PC-3 (cell line): ENCODE measurements at regions not wholly inside any gene's neighbourhood (a gene's known extent, or its start where the extent isn't known, plus 50 kb on each side); places are given as distances from the start of the nearest gene placed in this dataset.

Source experiments
- ATAC-seq: fragments of 200-7000 bp; cut with Tn5 transposase; 2 replicates; pipeline ENCODE4 v1.9.1; 2020; ENCODE audit warnings: mild to moderate bottlenecking, moderate library complexity
- BruUV-seq: library from RNA; stranded (reverse); fragments of 400-500 nt; replicated peaks from 2 replicates; lab custom pipeline; 2021; lab: Mats Ljungman, UMichigan
- CTCF ChIA-PET: fragments of 300-600 bp; sonication (Branson Sonifier 250); formaldehyde crosslinking; loops from one replicate; lab custom pipeline; 2022; ENCODE audit warnings: antibody characterized with exemption; lab: Charles Lee
- POLR2A ChIA-PET: fragments of 300-600 bp; sonication (Branson Sonifier 250); formaldehyde crosslinking; loops from one replicate; lab custom pipeline; 2022; ENCODE audit warnings: antibody characterized with exemption; ENCODE audit not compliant: unreplicated experiment; lab: Charles Lee
- DNase-seq: peaks from one replicate; pipeline ENCODE4 v3.0.0-alpha.2; 2015
- H2AFZ ChIP-seq: fragments of 300-600 bp; sonication (generic); 2 replicates; pipeline ENCODE4 v1.6.0; 2016; ENCODE audit warnings: antibody characterized with exemption, low read length
- H3F3A ChIP-seq: fragments of 300-600 bp; sonication (generic); one replicate; pipeline ENCODE4 v1.6.0; 2017; ENCODE audit warnings: antibody characterized with exemption, low read length, control low read depth, mild to moderate bottlenecking; ENCODE audit not compliant: unreplicated experiment
- H3K27ac ChIP-seq: fragments of 300-600 bp; sonication (generic); 2 replicates; pipeline ENCODE4 v1.5.1; 2016; ENCODE audit warnings: mild to moderate bottlenecking, low read length
- H3K27me3 ChIP-seq: fragments of 300-600 bp; sonication (generic); 2 replicates; pipeline ENCODE4 v1.6.1; 2016; ENCODE audit warnings: low read length, mixed read lengths
- H3K36me3 ChIP-seq: fragments of 300-600 bp; sonication (generic); 2 replicates; pipeline ENCODE4 v1.6.1; 2016; ENCODE audit warnings: low read depth, mixed run types, low read length, mixed read lengths
- H3K4me1 ChIP-seq: fragments of 300-600 bp; sonication (generic); 2 replicates; pipeline ENCODE4 v1.5.1; 2016; ENCODE audit warnings: low read length; ENCODE audit not compliant: insufficient read depth
- H3K4me2 ChIP-seq: fragments of 300-600 bp; sonication (generic); 2 replicates; pipeline ENCODE4 v1.6.0; 2016; ENCODE audit warnings: low read length
- H3K4me3 ChIP-seq: fragments of 300-600 bp; sonication (generic); 2 replicates; pipeline ENCODE4 v1.5.1; 2016; ENCODE audit warnings: mild to moderate bottlenecking, low read length, mixed read lengths
- H3K79me2 ChIP-seq: fragments of 300-600 bp; sonication (generic); 2 replicates; pipeline ENCODE4 v1.6.1; 2017; ENCODE audit warnings: low read length, mixed read lengths
- H3K9ac ChIP-seq: fragments of 300-600 bp; sonication (generic); 2 replicates; pipeline ENCODE4 v1.6.0; 2016; ENCODE audit warnings: mild to moderate bottlenecking, low read length
- H3K9me2 ChIP-seq: fragments of 300-600 bp; sonication (generic); replicated peaks from 2 replicates; pipeline ENCODE4 v1.6.1; 2016; ENCODE audit warnings: mixed run types, low read length, mixed read lengths
- H3K9me3 ChIP-seq: fragments of 300-600 bp; sonication (generic); 2 replicates; pipeline ENCODE4 v1.6.1; 2016; ENCODE audit warnings: low read length, mixed read lengths
- H4K20me1 ChIP-seq: fragments of 300-600 bp; sonication (generic); 2 replicates; pipeline ENCODE4 v1.6.1; 2016; ENCODE audit warnings: low read length, mixed read lengths
- EZH2 ChIP-seq: fragments of 300-600 bp; sonication (generic); IDR thresholded peaks from one replicate; pipeline ENCODE4 v1.6.1; 2017; ENCODE audit warnings: antibody characterized with exemption, mild to moderate bottlenecking, low read length; ENCODE audit not compliant: unreplicated experiment
- EZH2phosphoT487 ChIP-seq: fragments of 300-600 bp; sonication (generic); IDR thresholded peaks from 2 replicates; pipeline ENCODE4 v1.6.1; 2018; ENCODE audit warnings: mild to moderate bottlenecking, antibody characterized with exemption, low read length, borderline replicate concordance
- intact Hi-C: fragments of 100-400 bp; cut with micrococcal nuclease; formaldehyde crosslinking; loops from 2 replicates; pipeline ENCODE4 v1.9.0; 2023
- TF ChIP-seq, protein P1 (sequence below): fragments of 300-600 bp; sonication (generic); conservative IDR thresholded peaks from 2 replicates; pipeline ENCODE4 v1.5.1; 2017; ENCODE audit warnings: antibody characterized with exemption, low read depth, mild to moderate bottlenecking, low read length

DNA sequence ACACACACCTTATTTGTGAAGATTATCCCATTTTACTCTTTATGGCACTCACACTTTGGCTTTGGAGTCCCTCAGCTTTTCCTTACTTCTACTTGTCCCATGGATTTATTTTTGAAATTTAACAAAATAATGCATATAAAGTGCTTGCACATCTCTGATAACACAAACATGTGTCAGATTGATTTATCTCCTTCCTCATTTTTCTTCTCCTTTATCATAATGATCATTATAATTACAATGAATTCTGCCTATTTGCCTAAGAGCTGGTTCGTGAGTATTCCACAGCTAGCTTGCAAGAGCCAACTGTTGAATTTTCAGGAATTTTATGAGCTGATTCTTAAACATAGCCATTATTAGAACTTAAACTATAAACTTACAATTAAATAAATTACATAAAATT is 347.7 kb downstream of the CHSY3 start:
- no TSS peak for BruUV-seq
- DNase-seq, result no peak
- no peaks in the 10 kb centered on the region for H3K27me3 ChIP-seq
- CTCF ChIA-PET, result no interaction called here
- no peaks in the 10 kb centered on the region for H3K36me3 ChIP-seq
- POLR2A ChIA-PET, result no interaction called here
- TF ChIP-seq, protein P1, sequence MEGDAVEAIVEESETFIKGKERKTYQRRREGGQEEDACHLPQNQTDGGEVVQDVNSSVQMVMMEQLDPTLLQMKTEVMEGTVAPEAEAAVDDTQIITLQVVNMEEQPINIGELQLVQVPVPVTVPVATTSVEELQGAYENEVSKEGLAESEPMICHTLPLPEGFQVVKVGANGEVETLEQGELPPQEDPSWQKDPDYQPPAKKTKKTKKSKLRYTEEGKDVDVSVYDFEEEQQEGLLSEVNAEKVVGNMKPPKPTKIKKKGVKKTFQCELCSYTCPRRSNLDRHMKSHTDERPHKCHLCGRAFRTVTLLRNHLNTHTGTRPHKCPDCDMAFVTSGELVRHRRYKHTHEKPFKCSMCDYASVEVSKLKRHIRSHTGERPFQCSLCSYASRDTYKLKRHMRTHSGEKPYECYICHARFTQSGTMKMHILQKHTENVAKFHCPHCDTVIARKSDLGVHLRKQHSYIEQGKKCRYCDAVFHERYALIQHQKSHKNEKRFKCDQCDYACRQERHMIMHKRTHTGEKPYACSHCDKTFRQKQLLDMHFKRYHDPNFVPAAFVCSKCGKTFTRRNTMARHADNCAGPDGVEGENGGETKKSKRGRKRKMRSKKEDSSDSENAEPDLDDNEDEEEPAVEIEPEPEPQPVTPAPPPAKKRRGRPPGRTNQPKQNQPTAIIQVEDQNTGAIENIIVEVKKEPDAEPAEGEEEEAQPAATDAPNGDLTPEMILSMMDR, result no peak
- TF ChIP-seq EZH2phosphoT487 (no peak), EZH2 (no peak)
- no peaks in the 10 kb centered on the region for H3K79me2 ChIP-seq
- no peak overlapping the region for H3K4me2 ChIP-seq
- H3K4me3 ChIP-seq, result no peak overlapping the region
- H4K20me1 ChIP-seq, result no peaks in the 10 kb centered on the region
- no peak overlapping the region for H3K27ac ChIP-seq
- H3K9ac ChIP-seq, result no peak overlapping the region
- no peaks in the 10 kb centered on the region for H3K4me1 ChIP-seq
- intact Hi-C loops, result no loop called here
- ATAC-seq, result no peak
- H3F3A ChIP-seq, result no peaks in the 10 kb centered on the region
- no peaks in the 10 kb centered on the region for H3K9me2 ChIP-seq
- no peaks in the 10 kb centered on the region for H3K9me3 ChIP-seq
- H2AFZ ChIP-seq, result no peak overlapping the region

DNA sequence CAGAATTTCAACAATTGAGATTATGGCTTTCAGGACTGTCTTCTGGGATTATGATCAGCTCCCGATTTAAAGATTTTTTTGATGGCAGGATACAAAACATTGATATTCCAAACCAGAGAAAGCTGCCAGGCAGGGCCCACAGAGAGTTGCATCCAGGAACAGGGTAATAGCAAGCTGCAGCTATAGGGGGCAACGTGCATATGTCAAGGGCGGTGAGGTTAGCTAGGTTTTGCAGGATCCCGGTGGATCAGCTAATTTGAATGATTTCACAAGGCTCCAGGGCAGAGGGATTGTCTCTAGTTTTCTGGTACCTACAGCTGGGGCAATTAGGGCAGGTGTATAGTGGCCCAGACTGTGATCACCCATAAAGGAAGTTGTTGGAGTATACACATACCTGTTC is 339.4 kb downstream of the CHSY3 start:
- no peaks in the 10 kb centered on the region for H4K20me1 ChIP-seq
- no peaks in the 10 kb centered on the region for H3K9me3 ChIP-seq
- TF ChIP-seq EZH2phosphoT487 (no peak), EZH2 (no peak)
- TF ChIP-seq, protein P1, result no peak
- H3K27ac ChIP-seq, result no peak overlapping the region
- no peaks in the 10 kb centered on the region for H3K9me2 ChIP-seq
- ATAC-seq, result no peak
- BruUV-seq, result no TSS peak
- no peaks in the 10 kb centered on the region for H3F3A ChIP-seq
- CTCF ChIA-PET, result no interaction called here
- intact Hi-C loops, result no loop called here
- POLR2A ChIA-PET, result no interaction called here
- H3K4me2 ChIP-seq, result no peak overlapping the region
- H3K4me1 ChIP-seq, result no peaks in the 10 kb centered on the region
- no peaks in the 10 kb centered on the region for H3K27me3 ChIP-seq
- no peaks in the 10 kb centered on the region for H3K79me2 ChIP-seq
- no peaks in the 10 kb centered on the region for H3K36me3 ChIP-seq
- no peak overlapping the region for H2AFZ ChIP-seq
- no peak overlapping the region for H3K9ac ChIP-seq
- no peak for DNase-seq
- H3K4me3 ChIP-seq, result no peak overlapping the region

DNA sequence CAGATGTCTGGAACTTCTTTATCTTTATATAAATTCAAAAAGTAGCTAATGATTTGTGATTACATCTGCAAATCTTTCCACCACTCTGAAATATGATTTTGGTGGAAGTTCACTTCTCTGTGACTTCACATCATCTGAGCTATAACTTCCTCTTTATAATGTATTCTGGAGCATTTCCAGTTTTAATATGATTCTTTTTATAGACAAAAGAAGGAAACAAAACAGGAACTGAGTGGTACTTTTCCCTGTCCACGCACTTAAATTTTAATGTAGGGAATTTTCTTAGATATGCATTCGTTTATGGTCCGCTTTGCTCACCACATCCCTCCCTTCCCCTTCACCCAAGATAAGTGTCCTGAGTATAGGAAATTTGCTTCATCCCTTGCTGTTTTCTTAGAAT is 333.5 kb downstream of the CHSY3 start:
- H3K4me1 ChIP-seq, result no peaks in the 10 kb centered on the region
- no peak overlapping the region for H3K4me2 ChIP-seq
- no peak for ATAC-seq
- no peak for TF ChIP-seq EZH2phosphoT487
- no peak for TF ChIP-seq EZH2
- TF ChIP-seq, protein P1, result no peak
- H3K9ac ChIP-seq, result no peak overlapping the region
- H3K9me2 ChIP-seq, result no peaks in the 10 kb centered on the region
- H4K20me1 ChIP-seq, result no peaks in the 10 kb centered on the region
- no peaks in the 10 kb centered on the region for H3K27me3 ChIP-seq
- no TSS peak for BruUV-seq
- H3K36me3 ChIP-seq, result no peaks in the 10 kb centered on the region
- ChIA-PET CTCF (no interaction called here), POLR2A (no interaction called here)
- no peak overlapping the region for H3K4me3 ChIP-seq
- no peaks in the 10 kb centered on the region for H3K9me3 ChIP-seq
- H3K27ac ChIP-seq, result no peak overlapping the region
- intact Hi-C loops, result no loop called here
- no peaks in the 10 kb centered on the region for H3F3A ChIP-seq
- no peak overlapping the region for H2AFZ ChIP-seq
- H3K79me2 ChIP-seq, result no peaks in the 10 kb centered on the region
- no peak for DNase-seq
